HG03025 (cell line): ENCODE measurements at regions not wholly inside any gene's neighbourhood (a gene's known extent, or its start where the extent isn't known, plus 50 kb on each side); places are given as distances from the start of the nearest gene placed in this dataset.
"Not testable (repeated sequence)": the region's sequence is repeated elsewhere in the genome, so short reads cannot be mapped to it uniquely, and the experiment has no call there.

ENCODE experiments used
- ATAC-seq: cut with Tn5 transposase; IDR thresholded peaks from one replicate; pipeline ENCODE4 v1.9.1; 2021; ENCODE audit warnings: mild to moderate bottlenecking, moderate library complexity; ENCODE audit not compliant: unreplicated experiment, low FRiP score

DNA sequence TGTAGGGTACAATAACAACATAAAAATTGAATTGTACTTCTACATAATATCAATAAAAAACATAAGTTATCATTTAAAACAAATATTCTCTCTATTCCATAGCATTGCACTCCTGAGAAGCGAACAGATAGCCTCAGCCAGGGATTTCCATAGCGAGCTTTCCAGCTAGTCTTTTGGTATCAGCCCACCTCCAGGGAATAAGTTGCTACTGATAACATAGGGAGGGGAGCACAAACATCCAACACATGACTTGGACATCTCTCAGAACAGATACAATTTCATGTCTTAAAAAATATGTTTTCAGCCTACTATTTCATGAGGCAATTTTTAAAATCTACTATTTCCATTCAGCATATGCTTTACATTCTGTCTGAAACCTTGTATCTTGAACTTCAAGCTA lies 804.4 kb upstream of the RAB6C start:
- ATAC-seq, result no peak

DNA sequence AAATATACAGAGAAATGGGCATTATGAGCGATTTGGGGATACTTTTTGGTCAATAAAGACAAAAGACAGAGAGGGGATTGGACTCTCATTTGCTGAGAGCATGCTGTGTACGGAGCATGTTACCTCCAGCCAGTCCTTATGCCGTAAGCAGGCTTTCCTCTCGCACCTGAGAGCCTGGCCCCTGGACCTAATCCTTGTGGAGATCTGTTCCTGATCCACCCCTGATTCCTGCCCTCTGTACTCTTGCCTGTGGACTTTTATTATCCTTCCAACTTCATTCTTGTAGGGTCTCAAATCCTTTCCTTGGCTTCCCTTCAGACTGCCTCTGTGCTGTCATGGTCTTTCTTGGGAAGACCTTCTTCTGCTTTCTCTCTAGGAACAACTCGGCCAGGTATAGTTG lies 803.1 kb upstream of the RAB6C start:
- no peak for ATAC-seq

DNA sequence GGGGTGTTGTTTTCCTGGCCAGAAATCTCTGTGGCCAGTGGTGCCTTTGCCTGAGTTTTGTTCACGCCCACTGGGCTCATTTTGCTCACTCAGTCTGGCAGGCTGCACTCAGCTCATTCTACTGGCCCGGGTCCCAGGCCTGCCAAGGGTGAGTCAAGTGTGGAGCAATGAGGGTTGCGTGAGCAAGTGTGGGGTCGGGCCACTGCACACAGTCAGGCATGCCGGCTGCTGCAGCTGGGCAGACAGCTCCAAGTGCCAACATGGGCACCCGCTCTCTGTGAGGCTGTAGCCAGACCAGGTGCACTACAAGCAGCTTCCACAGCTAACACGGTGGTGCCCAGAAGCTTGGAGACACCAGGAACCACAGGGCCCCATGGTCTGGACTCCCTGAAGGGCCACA lies 801.1 kb upstream of the RAB6C start:
- no peak for ATAC-seq

DNA sequence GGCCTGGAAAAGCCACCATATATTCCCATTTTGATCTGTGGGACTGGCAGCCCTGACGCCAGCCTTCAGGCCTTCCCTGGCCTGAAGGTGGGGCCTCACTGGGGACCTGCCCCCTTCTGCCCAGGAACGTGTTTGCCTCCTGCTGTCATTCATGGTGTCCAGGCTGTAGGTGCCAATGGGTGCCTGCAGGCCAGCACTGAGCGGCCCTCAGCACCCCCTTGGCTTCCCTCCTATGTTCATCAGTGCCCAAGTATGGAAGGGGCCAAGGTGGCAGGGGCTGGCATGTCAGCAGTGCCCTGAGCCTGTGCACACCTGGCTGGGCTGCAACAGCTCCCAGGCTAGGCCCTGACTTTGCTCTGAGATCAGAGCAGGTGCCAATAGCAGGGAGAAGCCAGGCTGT lies 800.3 kb upstream of the RAB6C start:
- no peak for ATAC-seq

DNA sequence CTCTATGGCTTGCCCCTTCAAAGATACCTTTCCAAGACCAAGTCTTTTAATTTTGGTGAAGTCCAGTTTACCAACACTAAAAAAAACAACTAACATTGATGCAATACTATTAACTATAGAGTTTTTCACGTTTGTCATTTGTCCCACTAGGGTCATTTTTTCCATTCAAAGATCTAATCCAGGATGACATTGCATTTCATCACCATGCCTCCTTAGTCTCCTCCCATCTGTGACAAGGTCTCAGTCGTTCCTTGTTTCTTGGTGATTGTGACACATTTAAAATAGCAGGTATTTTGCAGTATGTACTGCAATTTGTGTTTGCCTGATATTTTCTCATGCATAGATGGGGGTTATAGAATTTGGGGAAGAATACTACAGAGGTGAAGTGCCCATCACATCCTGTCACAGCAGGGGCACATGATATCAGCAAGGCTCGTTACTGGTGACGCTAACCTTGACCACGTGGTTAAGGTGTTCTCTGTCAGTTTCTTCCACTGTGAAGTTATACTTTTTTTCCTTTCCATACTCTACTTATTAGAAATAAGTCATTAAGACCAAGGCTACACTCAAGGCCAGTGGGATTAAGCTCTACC lies 799.2 kb upstream of the RAB6C start:
- no peak for ATAC-seq

DNA sequence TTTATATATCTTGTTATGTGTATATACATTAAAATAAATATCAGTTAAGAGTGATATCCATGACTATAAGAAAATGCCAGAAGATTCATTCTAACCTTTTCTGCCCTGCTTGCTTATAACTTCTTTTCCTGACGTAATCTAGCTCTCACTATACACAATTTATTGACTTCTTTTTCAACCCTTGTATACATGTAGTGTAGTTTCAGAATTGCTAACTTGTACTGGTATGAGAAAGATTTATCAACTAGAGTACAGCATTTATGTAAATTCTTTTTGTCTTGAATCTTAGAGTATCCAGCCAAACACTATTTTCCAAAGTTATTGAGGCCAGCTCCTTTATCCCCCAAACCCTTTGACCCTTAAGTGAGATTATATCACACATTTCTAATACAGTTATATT lies 798.0 kb upstream of the RAB6C start:
- no peak for ATAC-seq

DNA sequence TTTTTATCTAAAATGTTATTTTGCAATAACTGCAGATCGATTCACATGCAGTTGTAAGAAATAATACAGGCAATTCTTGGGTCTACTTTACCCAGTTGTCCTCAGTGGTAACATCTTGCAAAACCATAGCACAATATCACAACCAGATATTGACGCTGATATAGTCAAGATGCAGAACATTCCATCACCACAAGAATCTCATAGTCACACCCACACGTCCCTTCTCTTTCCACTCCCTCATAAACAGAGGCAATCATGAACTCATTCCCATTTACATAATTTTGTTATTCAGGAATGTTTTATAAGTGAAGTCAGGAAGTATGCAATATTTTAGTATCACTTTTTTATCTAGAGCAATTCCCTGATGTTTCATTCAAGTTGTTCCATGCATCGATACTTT lies 797.5 kb upstream of the RAB6C start:
- ATAC-seq, result no peak

DNA sequence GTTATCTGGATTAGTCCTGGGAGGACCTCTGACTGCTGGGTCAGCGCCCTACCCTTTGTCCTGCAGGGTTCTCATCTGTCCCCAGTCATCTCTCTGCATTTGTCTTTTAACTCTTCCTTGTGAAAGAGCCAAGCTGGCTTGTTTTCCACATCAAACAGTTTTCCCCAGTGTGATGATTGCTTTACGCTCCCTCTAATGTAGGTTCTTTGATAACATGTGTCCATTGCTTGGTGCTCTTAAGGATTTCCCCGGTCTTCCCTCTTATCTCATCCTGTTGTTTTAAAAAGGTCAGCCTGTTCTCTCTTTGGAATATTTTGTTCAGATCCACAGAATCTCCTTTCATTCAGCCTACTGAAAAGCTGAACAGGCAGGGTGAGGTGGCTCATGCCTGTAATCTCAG lies 792.1 kb upstream of the RAB6C start:
- ATAC-seq, result no peak

DNA sequence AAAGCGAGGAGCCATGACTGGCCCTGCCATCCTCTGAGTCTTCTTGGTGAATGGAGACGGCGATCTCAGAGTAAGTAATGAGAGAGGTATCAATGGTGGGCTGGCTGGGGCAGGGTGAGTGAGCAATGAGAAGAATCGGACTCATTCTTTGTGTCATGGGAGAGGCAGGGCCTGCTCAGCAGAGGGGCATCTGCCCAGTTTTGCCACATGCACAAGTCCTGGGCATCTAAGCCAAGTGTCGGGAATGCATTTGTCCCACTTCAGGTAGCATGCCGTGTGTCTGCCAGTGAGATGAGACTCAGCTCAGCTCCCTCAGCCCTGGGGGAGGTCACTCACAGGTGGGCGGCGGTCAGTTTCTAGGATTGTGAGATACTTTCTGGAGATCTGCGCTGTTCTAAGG lies 791.0 kb upstream of the RAB6C start:
- ATAC-seq, result no peak

DNA sequence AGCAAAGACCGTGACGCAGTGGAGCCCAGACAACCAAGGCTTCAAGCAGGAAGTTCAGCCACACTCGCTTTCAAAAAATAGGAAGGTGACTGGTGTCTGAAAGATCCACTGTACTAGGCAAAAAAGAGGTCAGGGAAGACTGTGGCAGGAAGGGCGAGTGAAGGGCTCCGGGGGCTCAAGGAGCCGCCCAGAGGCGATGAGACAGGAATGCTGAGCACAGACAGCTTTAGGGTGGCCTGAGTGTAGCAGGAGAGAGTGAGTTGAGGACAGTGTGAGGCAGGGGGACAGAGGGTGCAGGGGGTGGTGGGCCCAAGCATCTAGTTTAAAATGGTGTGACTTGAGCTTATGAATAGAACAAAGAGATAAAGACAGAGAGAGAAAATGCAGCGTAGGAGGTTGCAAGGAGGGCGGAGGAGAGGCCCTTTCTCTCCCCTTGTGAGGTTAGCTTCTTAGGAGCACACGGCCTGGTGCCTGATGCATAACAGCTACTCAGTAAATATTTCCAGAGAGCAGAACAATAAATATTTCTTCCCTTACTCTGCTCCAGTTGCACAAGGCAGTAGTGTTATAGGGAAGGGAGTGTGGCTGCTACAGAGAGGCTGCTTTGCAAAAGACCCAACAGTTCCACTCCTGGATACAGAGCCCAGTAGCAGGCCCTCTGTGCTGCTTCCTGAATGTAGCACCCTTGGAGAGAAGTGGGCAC lies 789.7 kb upstream of the RAB6C start:
- ATAC-seq, result no peak

DNA sequence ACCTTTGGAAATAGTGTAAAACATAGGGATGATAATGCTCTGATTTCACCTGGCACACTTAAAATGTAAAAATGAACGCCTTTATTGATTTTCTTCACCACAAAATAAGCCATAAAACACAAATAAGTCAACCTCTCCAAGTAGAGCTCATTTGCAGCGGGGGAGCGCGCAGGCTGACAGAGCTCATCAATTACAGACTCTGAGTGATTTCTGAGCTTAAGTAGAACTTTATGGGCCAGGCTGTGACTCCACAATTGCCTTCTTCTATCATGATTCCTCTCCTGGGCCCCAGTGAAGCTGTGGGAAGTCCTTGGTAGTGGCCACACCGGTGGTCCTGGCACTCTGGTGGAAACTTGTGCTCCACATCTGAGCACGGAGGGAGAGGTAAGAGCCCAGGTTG lies 789.0 kb upstream of the RAB6C start:
- no peak for ATAC-seq

DNA sequence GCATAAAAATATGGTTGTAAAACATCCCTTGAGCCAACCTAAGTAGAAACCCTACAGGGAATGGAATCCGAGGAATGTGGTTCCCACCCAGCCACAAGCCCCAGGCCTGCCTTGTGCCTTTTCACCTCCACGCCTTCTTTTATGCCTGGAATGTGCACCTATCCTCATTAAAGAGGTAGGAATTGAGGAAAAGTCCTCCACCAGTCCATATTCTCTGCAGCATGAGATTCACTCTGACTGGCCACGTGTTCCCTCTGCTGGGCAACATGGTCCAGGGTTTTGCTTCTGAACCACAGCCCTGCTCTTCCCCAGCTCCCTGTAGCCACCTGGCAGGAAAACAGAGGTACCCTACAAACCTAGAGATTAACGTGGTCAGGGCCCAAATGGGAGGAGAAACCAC lies 787.9 kb upstream of the RAB6C start:
- no peak for ATAC-seq

DNA sequence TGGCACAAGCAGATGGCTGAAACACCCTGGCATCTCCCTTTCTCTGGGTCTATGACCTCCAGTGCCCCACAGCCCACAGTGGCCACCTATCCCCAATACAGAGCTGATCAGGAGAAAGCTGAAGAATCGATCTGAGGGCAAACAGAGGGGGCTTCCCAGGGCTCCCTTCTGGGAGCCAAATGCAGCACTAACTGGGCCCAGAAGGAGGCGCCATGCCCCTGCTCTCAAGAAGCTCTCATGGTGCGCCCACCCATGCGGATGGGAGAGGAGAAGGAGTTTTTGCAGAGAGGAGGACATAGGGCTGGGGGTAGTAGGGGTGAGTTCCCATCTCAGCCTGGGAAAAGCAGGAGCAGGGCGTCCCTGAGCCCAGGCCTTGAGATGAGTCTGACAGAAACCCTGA lies 787.3 kb upstream of the RAB6C start:
- no peak for ATAC-seq

DNA sequence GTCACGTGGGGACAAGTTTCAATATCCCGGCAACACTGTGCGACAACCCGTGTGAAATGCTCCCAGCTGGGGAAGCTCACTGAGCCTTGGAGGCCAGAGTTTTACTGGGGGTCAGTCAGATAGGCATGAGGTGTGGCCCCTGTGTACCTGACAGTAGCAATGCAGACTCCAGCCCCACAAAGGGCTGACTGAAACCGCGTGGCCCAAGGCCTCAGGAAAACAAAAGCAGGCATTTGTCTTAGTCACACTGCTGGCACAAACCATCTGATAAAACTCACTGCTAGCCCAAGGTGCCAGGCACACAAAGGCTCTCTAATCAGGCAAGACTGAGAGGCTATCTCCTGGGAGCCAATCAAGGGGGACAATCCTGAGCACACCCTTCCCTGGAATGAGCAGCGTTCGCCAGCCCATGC lies 786.6 kb upstream of the RAB6C start:
- ATAC-seq, result no peak

DNA sequence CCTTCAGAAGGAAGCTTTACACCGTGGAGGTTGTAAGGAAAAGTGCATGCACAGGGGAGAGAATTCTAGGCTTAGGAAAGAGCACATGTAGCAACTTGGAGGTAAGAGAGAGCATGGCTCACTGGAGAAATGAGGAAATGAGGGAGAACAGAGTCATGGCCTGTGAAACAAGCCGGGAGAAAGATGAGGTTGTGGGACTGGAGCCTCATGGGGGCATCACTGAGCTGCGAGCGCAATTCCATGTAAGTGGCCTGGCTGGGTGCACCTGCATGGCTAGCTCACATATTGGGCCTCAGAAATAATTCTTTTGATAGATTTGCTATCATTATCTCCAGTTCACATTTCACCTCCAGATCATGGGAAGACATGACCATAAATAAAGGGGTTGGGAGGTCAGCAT lies 785.5 kb upstream of the RAB6C start:
- no peak for ATAC-seq

DNA sequence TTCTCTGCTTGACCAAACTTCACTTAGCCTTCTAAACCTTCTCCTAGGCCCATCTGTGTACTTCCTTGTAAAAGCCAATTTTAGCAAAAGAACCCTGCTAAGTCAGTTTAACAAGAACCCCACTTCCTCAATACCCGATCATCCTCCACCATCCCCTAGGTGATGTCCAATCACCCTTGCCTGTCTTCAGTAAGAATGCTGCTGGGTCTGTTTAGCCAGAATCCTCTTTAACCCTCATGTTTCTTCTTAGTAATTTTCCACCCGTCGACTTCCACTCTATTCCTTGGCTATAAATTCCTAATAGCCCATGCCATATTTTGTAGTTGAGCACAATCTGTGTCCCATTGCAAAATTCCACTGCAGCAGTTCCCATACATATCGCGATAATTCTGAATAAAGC lies 780.0 kb upstream of the RAB6C start:
- ATAC-seq, result no peak

DNA sequence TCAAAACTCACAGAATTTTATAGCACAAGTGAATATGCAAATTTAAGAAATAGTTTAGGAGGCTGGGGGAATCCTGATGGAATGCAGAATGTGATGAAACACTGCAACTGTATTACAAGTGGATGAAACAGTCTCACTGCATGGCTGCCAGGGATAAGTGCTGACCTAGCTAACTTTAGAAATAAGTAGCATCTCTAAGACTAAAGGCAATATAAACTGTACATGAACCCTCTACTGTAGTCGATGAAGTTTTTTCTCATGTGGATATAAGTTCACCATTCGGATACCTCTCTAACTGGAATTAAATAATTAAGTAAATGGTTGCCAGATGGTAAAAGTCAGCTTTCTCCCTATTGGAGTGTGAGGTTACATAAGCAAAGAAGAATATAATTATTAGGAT lies 777.8 kb upstream of the RAB6C start:
- ATAC-seq, result no peak

DNA sequence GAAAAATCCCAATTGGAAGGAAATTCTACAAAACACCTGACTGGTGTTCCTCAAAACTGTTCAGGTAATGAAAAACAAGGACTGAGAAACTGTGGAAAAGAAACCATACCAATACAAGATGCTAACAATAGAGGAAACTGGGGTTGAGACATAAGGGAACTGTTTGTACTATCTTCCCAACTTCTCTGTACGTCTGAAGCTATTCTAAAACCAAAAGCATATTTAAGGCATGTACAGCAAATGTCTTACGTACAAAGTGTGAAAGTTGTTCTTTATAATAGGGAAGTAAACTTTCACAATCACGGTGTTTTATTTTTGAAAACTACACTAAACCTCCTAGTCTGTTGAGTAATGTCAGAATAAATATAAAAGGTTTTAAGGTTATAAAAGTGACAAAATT lies 776.1 kb upstream of the RAB6C start:
- ATAC-seq, result no peak

DNA sequence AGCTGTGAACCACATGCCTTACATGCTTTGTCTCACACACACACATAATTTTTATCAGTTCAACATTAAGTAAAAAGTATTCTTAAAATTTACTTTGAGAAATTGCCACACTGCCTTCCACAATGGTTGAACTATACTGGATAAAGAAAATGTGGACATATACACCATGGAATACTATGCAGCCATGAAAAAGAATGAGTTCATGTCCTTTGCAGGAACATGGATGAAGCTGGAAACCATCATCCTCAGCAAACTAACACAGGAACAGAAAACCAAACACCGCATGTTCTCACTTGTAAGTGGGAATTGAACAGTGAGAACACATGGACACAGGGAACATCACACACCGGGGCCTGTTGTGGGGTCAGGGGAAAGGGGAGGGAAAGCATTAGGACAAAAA lies 774.9 kb upstream of the RAB6C start:
- ATAC-seq, result not testable (repeated sequence)

DNA sequence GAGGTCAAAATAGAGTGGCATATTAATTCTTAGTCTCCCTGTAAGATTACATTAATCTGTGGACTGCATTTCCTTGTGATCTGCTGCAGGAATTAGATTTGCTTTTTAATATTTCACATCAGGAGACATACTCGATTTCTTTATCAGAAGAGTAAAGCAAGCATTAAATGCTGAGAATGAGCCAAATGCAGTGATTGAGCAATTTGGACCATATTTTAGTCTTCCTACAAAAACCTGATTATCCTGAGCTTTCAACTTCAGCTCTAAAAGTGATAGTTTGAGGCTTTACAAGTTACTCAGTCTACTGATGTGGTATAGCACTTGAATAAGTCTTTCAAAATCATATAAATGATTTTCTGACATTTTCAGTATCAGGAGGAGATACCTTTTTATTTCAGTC lies 774.3 kb upstream of the RAB6C start:
- ATAC-seq, result no peak

DNA sequence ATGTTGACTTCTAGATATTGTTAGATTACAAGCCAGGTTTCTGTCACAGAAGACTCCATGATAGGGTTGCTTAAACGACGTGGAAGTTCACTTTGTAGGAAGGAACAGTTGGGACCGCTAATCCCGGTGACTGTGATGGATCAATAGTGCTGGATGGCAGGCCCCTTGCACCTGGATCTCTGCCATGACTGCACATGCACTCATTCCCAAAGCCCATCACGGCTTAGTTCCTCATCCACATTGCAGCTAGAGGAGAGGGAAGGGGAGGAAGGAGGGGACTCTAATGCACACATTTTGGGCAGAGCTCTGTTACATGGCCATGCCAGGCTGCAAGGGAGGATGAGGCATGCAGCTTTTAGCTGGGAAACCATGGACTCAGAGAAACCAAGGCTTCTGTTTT lies 773.7 kb upstream of the RAB6C start:
- ATAC-seq, result no peak

DNA sequence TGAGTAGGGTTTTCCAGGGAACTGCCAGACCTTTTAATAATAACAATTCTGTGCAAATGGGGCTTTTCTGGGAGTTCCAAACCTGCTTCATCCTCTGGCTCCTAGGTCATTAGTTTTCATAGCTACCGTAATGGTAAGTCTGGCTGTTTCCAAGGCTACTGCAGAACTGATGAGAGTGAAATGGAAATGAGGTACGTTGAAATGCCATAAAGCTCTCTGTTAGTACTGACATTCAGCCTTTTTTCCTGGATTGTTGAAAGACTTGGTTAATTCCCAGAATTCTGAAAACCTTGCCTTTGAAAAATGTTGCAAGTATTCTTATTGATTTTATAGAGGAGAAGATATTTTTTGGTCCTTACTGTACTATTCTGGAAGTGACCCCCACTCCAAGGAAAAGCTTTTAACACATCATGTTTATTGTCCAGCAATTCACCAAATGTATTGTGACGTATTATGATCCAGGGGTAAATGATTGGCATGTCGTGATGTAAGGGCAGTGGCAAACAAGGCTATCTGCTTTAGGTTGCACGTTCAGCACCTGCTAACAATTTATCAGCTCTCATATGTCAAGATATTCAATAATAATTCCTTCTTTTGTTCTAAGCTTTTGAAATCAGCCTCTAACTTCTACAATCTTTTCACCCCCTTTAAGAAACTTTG lies 767.0 kb upstream of the RAB6C start:
- no peak for ATAC-seq
